ENCODE measurements at regions not wholly inside any gene's neighbourhood (a gene's known extent, or its start where the extent isn't known, plus 50 kb on each side); places are given as distances from the start of the nearest gene placed in this dataset.
"Not testable (repeated sequence)": the region's sequence is repeated elsewhere in the genome, so short reads cannot be mapped to it uniquely, and the experiment has no call there.

- no peak for DNase-seq
Observed at GRCh38 chr10:84876116-84876999, 548.0 kb downstream of the CCSER2 start.

GRCh38 chr10:84879991-84880390 is 551.6 kb downstream of the CCSER2 start:
- DNase-seq = no peak

- DNase-seq = not testable (repeated sequence)
Observed at GRCh38 chr10:84881696-84882095, 553.3 kb downstream of the CCSER2 start.

- no peak for DNase-seq
Observed at GRCh38 chr10:84890706-84891105, 562.3 kb downstream of the CCSER2 start.

GRCh38 chr10:84891631-84892030 is 563.2 kb downstream of the CCSER2 start:
- no peak for DNase-seq

GRCh38 chr10:84895541-84895940 is 567.2 kb downstream of the CCSER2 start:
- DNase-seq = no peak

- DNase-seq = no peak
Observed at GRCh38 chr10:84896909-84897308, 568.5 kb downstream of the CCSER2 start.

- no peak for DNase-seq
Observed at GRCh38 chr10:84899268-84899667, 570.9 kb downstream of the CCSER2 start.

- DNase-seq = no peak
Observed at GRCh38 chr10:84900141-84900540, 571.8 kb downstream of the CCSER2 start.

GRCh38 chr10:84901885-84902284 is 573.5 kb downstream of the CCSER2 start:
- DNase-seq = no peak

GRCh38 chr10:84902553-84902952 is 574.2 kb downstream of the CCSER2 start:
- DNase-seq = no peak

GRCh38 chr10:84903320-84903719 is 574.9 kb downstream of the CCSER2 start:
- DNase-seq = no peak

GRCh38 chr10:84907461-84908009 is 579.1 kb downstream of the CCSER2 start:
- no peak for DNase-seq

- DNase-seq = no peak
Observed at GRCh38 chr10:84908491-84908890, 580.1 kb downstream of the CCSER2 start.

GRCh38 chr10:84921701-84922100 is 593.3 kb downstream of the CCSER2 start:
- no peak for DNase-seq

GRCh38 chr10:84924131-84924530 is 595.7 kb downstream of the CCSER2 start:
- no peak for DNase-seq

- DNase-seq = no peak
Observed at GRCh38 chr10:84925495-84925894, 597.1 kb downstream of the CCSER2 start.

- DNase-seq = no peak
Observed at GRCh38 chr10:84933402-84933801, 605.0 kb downstream of the CCSER2 start.

GRCh38 chr10:84935772-84936171 is 607.4 kb downstream of the CCSER2 start:
- no peak for DNase-seq

- no peak for DNase-seq
Observed at GRCh38 chr10:84938117-84938905, 609.9 kb downstream of the CCSER2 start.

GRCh38 chr10:84943541-84943940 is 615.2 kb downstream of the CCSER2 start:
- no peak for DNase-seq

- DNase-seq = no peak
Observed at GRCh38 chr10:84944187-84944586, 615.8 kb downstream of the CCSER2 start.

- DNase-seq = no peak
Observed at GRCh38 chr10:84945791-84946190, 617.4 kb downstream of the CCSER2 start.

GRCh38 chr10:84946904-84947303 is 618.5 kb downstream of the CCSER2 start:
- DNase-seq = no peak
